ENCODE measurements at regions not wholly inside any gene's neighbourhood (a gene's known extent, or its start where the extent isn't known, plus 50 kb on each side); places are given as distances from the start of the nearest gene placed in this dataset.

- TF ChIP-seq ZNF784 (CRISPR knock-in tag; IDR thresholded peaks at IDR 0.05; ENCODE audit: borderline replicate concordance) (no peak), SP1 (IDR thresholded peaks at IDR 0.05) (no peak), SP1 (CRISPR knock-in tag; IDR thresholded peaks at IDR 0.05) (no peak), ERF (CRISPR knock-in tag; IDR thresholded peaks at IDR 0.05) (no peak), JUND (CRISPR knock-in tag; IDR thresholded peaks at IDR 0.05) (no peak), SIN3A (IDR thresholded peaks at IDR 0.05; ENCODE audit: borderline replicate concordance, low read depth, low read length) (no peak), ZNF660 (CRISPR knock-in tag; IDR thresholded peaks at IDR 0.05; ENCODE audit: borderline replicate concordance, low read depth) (no peak), ZNF33B (CRISPR knock-in tag; IDR thresholded peaks at IDR 0.05) (no peak)
Measured at GRCh38 chr1:55611123-55611522, 396.0 kb upstream of the USP24 start.
